GM18519 (cell line): ENCODE measurements at regions not wholly inside any gene's neighbourhood (a gene's known extent, or its start where the extent isn't known, plus 50 kb on each side); places are given as distances from the start of the nearest gene placed in this dataset.
"Not testable (repeated sequence)": the region's sequence is repeated elsewhere in the genome, so short reads cannot be mapped to it uniquely, and the experiment has no call there.

Experiments used
- ATAC-seq: cut with Tn5 transposase; IDR thresholded peaks from one replicate; pipeline ENCODE4 v1.9.1; 2021; ENCODE audit warnings: mild to moderate bottlenecking, moderate library complexity; ENCODE audit not compliant: unreplicated experiment, low FRiP score

DNA sequence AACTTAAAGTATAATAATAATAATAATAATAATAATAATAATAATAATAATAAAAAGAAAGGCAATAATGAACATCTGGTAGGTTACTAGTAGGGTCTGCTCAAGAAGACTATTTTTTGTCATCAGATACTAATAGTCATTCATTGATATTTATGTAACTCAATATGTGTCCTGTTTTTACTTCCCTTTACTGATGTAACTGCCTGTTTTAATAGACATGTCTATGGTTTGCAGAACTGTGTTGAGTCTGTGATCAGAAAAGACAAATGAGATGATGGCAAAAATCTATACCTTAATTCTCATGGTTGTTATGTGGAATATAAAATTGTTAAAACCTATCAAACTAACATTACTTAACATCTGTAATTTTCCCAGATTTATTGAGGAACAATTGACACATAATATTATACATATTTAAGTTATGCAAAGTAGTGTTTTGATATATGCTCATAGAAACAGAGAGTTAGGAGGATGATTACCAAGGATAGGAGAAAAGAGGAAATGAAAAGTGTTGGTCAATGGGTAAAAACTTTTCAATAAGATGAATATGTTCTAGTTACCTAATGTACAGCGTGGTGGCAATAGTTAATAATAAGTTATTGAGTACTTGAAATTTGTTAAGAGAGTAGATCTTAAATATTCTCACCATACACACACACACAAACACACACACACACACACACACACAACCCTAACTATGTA lies 699.4 kb downstream of the ZPLD1 start:
- ATAC-seq = peak; percentile 83

DNA sequence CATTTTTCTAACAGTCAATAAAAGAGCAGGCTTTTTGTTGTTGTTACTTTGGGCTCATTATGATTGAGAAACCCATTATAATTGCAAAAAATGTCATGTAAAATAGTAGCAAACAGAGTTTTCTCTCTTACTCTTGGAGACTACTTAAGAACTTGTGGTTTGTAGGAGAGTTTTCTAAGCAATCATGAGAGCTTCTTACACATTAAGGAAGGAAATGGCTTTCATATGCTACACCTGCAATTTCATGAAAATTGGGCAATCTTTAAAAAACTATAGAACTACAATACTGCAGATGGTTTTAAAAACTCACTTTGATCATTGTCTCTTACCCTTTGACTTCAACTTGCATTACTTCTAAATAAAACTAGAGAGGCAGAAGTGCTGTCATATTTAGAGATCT lies 701.8 kb downstream of the ZPLD1 start:
- ATAC-seq = no peak

DNA sequence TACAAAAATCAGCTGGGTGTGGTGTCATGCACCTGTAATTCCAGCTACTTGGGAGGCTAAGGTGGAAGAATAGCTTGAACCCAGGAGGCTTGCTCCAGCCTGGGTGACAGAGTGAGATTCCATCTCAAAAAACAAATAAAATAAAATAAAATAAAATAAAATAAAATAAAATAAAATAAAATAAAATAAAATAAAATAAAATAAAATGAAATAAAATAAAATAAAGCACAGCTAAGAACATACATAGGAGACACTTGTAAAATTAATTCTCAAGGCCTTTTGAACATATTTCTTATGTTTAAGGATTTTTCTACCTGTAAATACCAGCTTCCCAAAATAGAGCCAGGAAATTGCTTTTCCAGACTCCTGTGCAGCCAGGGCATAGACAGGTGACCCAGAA lies 703.0 kb downstream of the ZPLD1 start:
- no peak for ATAC-seq

DNA sequence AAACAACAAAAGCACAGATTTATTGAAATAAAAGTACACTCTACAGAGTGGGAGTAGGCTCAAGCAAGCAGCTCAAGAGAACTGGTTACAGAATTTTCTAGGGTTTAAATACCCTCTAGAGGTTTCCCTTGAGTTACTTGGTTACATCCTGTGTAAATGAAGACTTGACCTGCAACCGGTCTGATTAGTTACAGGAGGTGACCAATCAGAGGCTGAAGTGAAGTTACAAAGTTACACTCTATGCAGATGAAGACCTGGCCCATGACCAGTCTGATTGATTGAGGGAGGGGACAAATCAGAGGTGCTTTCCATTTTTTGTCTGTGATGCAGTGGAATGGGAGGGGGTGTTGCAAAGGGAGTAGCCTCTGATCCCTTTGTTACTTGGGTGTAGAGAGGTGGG lies 723.4 kb downstream of the ZPLD1 start:
- no peak for ATAC-seq

DNA sequence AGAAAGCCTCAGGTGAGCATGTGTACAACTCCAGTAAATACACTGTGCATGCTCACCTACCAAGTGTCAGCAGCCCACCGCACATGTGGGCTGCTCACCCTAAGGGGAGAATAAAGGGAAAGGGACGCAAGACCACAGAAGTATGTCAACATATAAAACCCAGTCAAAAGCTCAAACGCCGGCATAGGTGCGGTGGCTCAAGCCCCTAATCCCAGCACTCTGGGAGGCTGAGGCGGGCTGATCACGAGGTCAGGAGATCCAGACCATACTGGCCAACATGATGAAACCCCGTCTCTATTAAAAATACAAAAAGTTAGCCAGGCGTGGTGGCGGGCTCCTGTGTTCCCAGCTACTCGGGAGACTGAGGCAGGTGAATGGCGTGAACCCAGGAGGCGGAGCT lies 732.1 kb downstream of the ZPLD1 start:
- no peak for ATAC-seq

DNA sequence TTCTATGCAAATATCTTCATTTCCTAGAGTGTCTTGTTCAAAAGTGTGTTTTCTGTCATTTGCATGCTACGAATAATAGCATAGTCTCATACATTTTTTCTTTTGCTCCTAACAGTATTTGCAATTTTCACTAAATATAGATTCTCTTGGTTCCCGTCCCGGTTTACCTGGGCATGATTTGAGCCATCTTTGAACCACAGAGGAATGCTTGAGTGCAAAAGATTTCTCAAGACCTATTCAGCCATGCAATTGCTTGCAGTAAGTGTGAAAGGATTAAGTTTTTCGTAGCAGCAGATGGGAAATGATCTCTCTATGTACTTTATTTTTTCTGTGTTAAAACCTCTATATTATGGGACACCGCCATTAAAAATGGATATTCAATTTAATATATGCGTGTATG lies 733.0 kb downstream of the ZPLD1 start:
- ATAC-seq = no peak

DNA sequence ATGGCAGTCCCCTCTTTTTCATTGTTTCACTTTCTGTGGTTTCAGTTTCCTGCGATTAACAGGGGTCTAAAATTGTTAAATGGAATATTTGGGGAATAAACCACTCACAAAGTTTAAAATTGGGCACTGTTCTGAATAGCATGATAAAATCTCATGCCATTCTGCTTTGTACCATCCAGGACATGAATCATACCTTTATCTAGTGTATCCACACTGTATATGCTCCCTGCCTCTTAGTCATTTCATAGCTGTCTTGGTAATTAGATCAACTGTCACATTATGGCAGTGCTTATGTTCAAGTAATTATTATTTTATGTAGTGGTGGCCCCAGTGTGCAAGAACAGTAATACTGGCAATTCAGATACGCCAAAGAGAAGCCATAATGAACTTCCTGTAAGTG lies 734.5 kb downstream of the ZPLD1 start:
- ATAC-seq = no peak

DNA sequence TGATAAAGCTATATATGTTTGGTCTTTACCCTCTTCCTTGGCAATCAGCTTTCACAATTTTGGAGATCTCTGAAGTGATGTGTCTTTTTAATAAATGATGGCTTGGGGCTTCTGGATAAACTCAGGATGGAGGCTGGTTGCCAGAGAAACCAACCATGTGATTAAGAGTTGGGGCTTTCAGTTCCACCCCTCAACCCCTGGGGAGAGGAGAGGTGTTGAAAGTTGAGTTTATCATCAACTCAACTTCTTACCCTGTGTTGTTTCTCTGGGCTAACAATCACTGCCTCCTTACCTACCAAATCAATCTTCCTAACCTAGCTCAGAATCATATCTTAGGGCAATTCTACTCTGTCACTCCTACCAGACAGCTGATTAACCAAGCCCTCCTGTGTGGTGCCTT lies 735.8 kb downstream of the ZPLD1 start:
- ATAC-seq = no peak

DNA sequence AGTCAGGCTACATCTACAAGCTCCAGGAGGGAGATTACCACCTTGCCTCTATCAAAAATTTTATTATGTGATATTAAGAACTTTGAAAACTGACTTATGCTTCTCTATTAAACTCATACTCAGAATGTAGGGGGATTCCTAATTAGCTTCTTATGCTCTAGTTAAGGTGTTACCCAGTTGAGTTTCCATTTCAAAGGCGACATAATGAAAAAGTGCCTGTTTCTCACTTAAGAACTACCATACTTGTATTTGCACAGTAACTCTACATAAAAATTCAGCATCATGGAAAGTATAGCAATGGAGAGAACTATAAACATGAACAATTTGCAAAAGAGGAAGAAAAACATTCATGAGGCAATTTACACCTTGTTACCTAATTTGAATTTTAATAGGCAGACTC lies 739.1 kb downstream of the ZPLD1 start:
- no peak for ATAC-seq

DNA sequence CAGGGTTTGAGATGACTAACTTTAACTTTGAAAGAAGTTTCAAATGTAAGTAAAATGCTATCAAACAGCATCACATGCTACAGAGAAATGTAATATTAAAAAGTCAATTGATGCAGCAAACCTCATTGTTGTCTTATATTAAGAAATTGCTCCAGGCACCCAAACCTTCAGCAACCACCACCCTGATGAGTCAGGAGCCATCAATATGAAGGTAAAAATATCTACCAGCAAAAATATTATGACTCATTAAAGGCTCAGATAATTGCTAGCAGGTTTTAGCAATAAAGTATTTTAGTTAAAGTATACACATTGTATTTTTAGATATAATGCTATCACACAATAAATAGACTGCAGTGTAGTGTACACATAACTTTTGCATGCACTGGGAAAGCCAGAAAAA lies 746.3 kb downstream of the ZPLD1 start:
- no peak for ATAC-seq

DNA sequence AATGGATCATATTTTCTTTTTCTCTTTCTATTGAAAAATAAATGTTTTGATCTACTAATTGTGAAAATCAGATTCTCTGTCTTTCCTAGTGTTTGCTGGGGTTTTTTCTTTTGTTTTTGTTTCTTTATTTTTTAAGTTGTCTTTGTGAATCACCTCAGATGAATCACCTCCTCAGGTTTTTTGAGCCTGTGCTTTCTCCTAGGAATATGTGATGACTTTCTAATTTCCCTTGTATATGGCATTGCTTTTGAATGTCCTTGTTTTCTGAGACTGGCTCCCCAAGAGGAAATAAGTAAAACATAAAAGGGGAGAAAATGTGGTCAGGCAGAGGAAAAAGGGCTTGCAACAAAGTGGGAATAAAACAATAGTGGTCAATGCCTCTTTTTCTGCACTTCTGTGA lies 750.0 kb downstream of the ZPLD1 start:
- ATAC-seq = no peak

DNA sequence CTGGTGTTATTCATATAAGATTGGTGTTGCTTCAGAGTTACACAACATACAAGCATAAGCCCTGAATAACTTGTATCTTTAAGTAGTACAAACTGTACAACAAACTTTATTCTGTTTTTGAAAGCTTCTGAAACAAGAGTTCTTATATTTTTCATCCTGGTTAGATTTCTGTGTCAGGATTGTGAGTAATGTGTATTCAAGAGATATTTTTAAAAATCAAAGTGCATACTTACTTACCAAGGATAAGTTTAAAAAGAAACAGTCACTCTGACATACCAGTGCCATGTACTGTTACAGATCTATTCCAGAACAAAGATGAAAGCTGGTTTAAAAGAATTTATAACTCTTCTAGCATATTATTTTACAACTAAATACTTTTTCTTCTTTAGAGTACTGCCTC lies 755.1 kb downstream of the ZPLD1 start:
- ATAC-seq = no peak

DNA sequence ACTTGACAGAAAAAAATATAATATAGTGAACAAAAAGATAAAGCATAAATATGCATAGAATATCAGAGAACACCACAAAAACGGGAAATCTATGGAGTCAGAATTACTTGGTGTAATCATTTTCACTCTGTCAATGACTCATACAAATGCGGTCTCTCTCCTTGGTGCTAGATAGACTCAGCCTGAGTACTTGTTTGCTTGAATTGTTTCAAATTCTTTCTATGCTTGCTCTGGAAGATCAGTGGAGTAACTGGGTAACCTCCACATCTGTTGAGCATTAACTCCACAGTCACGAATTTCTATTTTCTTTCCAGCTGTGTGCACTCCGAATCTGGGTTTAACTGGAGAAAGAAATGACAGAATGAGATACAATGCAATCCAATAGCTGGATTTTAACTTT lies 760.4 kb downstream of the ZPLD1 start:
- no peak for ATAC-seq

DNA sequence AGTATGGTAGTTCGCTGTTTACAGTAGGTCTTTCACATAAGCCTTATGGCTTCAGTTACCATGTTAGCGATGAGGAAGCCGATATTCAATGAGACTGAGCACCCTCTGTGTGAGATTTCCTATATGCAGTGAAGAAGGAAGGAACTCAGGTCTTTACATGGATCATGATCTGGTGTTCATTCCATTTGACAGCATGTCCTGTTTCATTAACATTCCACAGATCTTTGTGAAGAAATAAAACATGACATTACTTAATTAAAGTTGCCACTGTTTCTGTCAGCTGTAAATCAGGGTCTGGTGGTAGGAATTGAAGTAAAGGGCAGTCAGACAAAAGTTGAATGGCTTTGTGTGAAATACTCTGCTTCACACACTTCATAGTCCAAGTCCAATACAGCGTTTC lies 768.6 kb downstream of the ZPLD1 start:
- ATAC-seq = no peak

DNA sequence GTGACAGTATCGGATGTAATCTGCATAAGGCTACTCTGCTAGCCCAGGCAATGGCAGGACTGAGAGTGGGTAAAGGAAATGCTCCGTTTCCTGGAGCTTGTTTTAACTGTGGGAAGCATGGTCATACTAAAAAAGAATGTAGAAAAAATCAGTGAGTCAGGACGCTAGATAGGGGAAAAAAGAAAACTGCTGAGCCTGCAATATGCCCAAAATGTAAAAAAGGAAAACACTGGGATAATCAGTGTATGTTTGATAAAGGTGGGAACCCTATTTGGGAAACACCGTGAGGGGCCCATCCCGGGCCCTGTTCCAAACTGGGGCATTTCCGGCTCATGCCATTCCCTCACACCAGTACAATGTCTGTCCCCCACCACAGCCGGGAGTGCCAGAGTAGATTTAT lies 775.8 kb downstream of the ZPLD1 start:
- ATAC-seq = no peak

DNA sequence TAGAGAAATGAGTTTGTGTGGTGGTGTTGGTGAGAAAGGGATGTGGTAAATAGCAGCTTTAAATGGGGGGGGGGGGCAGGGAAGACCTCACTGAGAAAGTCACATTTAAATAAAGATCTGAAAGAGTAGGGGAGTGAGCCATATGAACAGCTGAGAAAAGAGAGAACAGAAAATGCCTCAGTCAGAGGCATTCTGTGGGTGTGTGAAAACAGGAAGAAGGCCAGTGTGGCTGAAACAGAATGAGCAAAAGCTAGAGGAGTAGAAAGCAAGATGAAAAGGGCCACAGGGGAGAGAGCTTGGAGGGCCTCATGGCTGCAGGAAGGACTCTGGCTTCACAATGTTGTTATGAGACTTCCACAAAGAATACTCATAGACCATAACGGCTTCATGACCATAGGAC lies 783.3 kb downstream of the ZPLD1 start:
- peak; percentile 99 for ATAC-seq

DNA sequence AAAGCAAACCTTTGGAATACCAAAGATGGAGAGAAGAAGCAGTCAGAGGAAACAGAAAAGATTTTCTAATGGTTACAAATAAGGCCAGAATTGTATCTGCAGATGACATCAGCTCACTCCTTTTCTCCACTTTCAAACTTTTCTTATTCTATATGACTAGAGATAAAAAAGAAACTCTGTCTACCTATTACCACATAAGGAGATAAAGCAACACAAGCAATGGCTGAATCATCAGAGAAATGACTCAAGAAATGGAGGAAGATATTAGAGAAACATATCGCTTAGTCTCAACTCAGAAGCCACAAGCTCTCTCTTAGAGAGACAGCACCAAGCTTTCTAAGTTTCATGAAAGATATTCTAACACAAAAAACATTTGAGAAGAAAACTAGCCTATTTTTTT lies 784.0 kb downstream of the ZPLD1 start:
- peak; percentile 20 for ATAC-seq

DNA sequence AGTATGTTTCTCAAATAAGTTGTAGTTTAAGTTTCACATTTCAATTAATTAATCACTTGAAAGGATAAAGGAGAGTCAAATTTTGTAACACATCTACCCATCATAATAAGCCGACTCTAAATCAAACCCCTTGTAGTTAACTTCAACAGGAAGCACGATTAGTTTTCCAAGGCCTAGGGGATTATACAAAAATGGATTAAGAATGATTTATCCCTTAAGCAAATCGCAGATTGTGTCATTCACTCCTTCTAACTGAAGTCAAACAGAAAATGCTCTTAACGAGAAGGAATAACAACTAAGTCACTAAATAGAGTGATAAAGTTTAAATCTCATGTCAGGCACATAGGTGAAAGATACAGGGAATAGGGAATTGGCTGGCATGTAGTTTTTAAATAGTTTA lies 792.8 kb downstream of the ZPLD1 start:
- no peak for ATAC-seq

DNA sequence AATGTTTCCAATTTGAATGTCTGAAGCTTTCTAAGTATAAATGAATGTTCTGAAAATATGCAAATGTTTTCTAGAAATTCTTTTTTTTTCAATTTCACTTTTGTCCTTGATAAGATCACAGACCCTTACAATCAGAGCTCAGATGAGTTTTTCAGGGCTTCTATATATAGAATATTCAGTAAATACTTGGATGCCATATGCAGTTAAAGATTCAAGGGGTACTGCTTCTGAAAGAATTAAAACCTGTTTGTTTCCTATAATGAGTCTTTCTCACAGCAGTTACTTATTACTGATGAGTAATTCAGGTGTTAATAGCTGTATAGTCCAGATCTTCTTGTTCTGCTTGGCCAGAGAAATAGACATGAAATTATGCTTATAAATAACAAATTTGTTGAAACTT lies 812.6 kb downstream of the ZPLD1 start:
- ATAC-seq = no peak

DNA sequence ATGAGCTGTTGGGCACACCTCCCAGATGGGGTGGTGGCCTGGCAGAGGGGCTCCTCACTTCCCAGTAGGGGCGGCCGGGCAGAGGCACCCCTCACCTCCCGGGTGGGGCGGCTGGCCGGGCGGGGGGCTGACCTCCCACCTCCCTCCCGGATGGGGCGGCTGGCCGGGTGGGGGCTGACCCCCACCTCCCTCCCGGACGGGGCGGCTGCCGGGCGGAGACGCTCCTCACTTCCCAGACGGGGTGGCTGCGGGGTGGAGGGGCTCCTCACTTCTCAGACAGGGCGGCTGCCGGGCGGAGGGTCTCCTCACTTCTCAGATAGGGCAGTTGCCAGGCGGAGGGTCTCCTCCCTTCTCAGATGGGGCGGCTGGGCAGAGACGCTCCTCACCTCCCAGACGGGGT lies 820.0 kb downstream of the ZPLD1 start:
- not testable (repeated sequence) for ATAC-seq

DNA sequence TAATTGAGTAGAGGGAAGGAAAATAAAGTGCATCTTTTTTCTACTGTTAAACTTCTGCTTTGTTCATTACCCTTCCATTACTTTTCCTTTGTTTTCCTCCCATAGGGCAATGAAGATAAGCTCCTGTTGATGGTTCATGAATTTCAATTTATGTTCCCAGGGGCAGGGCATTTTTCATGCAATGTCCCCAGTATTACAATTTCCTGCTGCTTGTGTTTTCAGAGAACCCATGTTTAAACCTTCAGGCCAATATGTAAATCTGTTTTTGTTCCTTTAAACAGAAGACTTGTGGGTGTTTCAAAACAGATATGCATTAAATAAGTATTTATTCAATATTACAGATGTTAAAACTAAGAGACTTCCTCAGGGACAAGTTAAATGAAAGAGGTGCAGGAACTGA lies 834.5 kb downstream of the ZPLD1 start:
- ATAC-seq = no peak

DNA sequence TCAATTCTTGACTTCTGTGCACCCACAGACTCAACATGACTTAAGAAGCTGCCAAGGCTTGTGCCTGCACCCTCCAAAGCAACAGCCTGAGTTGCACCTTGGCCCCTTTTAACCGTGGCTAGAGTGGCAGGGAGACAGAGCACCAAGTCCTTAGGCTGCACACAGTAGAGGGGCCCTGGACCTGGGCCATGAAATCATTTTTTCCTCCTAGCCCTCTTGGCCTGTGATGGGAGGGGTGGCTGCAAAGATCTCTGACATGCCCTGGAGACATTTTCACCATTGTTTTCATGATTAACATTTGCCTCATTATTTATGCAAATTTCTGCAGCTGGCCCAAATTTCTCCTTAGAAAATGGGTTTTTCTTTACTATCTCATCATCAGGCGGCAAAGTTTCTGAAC lies 836.8 kb downstream of the ZPLD1 start:
- no peak for ATAC-seq

DNA sequence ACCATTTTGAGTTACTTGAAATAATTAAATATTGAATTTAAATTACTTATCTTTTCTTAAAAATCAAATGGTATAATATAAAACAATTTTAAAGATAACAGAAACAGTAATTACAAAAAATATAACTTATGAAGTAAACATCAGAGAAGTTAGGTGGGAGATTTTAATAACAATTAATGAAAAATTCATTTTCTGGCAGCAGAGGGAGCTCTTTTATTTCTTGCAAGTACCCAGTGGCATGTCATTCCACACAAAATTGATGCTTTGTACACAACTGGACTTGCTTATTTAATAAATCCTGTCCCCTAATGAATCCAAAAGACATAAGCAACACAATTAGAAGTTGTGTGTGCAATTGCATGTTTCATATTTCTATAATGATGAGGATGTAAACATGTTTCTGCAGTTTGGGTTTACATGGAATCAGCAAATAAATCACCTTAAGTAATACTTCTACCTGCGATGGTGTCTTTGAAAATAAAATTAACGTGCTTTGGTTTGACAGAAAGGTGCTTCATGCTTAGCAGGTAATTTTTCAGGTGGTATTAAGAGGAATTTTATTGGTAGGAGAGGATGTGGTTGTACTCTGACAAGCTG lies 861.3 kb downstream of the ZPLD1 start:
- no peak for ATAC-seq
